ENCODE measurements at regions not wholly inside any gene's neighbourhood (a gene's known extent, or its start where the extent isn't known, plus 50 kb on each side); places are given as distances from the start of the nearest gene placed in this dataset.

- peak in 2 of 5 donors; percentile 1 to 7 for DNase-seq
- intact Hi-C loops (cut with DNase I), result no loop called here
- H3K4me3 ChIP-seq, result no peak overlapping the region
- no peak overlapping the region for H3K27ac ChIP-seq
- TF ChIP-seq EP300 (IDR thresholded peaks at IDR 0.05), result no peak
- no peak for TF ChIP-seq CTCF (IDR thresholded peaks at IDR 0.05)
- no peak for TF ChIP-seq POLR2A (IDR thresholded peaks at IDR 0.05)
- no peaks in the 10 kb centered on the region for H3K27me3 ChIP-seq
- no peaks in the 10 kb centered on the region for H3K9me3 ChIP-seq
- no peaks in the 10 kb centered on the region for H3K36me3 ChIP-seq
- 86 to 90% (median 88%) methylated on average over 20 of the region's 20 CpGs for WGBS, 3 donors
- no peaks in the 10 kb centered on the region for H3K4me1 ChIP-seq (ENCODE audit: insufficient read depth)
Observed at GRCh38 chr22:48431536-48432315, 1395.9 kb downstream of the BRD1 start.

DNA sequence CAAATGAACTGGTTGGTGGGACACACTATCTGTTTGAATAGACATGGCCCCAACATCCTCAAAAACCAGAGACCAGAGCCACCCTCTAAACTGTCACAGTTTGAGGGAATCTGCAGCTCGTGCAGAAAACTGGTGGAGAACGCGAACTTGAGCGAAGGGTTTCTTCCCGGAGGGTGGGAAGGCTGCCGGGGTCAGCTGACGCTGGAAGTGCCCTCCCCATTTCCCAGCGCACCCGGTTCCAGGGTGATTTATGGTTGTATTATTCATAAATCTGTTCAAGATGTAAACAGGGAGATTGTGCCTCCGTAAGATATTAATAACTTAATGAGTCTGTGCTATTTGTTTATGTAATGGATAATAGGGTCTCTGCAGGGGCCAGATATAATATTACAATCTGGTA, 1396.7 kb downstream of the BRD1 start:
- TF ChIP-seq EP300 (IDR thresholded peaks at IDR 0.05) (no peak), CTCF (IDR thresholded peaks at IDR 0.05) (no peak), POLR2A (IDR thresholded peaks at IDR 0.05) (no peak)
- Histone ChIP-seq H3K4me1 (ENCODE audit: insufficient read depth) (no peaks in the 10 kb centered on the region), H3K27ac (no peak overlapping the region), H3K4me3 (no peak overlapping the region), H3K36me3 (no peaks in the 10 kb centered on the region), H3K27me3 (no peaks in the 10 kb centered on the region), H3K9me3 (no peaks in the 10 kb centered on the region)
- intact Hi-C loops (cut with DNase I), result no loop called here
- 61 to 69% (median 66%) methylated on average over 10 of the region's 10 CpGs for WGBS, 3 donors
- peak in 2 of 5 donors; percentile 2 to 4 for DNase-seq

GRCh38 chr22:48429446-48430020, 1398.1 kb downstream of the BRD1 start:
- intact Hi-C loops (cut with DNase I), result no loop called here
- Histone ChIP-seq H3K4me1 (ENCODE audit: insufficient read depth) (no peaks in the 10 kb centered on the region), H3K4me3 (no peak overlapping the region), H3K9me3 (no peaks in the 10 kb centered on the region), H3K27ac (no peak overlapping the region), H3K36me3 (no peaks in the 10 kb centered on the region), H3K27me3 (no peaks in the 10 kb centered on the region)
- 90 to 91% (median 90%) methylated on average over 12 of the region's 12 CpGs for WGBS, 3 donors
- peak in 2 of 5 donors; percentile 2 to 7 for DNase-seq
- no peak for TF ChIP-seq EP300 (IDR thresholded peaks at IDR 0.05)
- TF ChIP-seq POLR2A (IDR thresholded peaks at IDR 0.05), result no peak
- TF ChIP-seq CTCF (IDR thresholded peaks at IDR 0.05), result no peak

DNA sequence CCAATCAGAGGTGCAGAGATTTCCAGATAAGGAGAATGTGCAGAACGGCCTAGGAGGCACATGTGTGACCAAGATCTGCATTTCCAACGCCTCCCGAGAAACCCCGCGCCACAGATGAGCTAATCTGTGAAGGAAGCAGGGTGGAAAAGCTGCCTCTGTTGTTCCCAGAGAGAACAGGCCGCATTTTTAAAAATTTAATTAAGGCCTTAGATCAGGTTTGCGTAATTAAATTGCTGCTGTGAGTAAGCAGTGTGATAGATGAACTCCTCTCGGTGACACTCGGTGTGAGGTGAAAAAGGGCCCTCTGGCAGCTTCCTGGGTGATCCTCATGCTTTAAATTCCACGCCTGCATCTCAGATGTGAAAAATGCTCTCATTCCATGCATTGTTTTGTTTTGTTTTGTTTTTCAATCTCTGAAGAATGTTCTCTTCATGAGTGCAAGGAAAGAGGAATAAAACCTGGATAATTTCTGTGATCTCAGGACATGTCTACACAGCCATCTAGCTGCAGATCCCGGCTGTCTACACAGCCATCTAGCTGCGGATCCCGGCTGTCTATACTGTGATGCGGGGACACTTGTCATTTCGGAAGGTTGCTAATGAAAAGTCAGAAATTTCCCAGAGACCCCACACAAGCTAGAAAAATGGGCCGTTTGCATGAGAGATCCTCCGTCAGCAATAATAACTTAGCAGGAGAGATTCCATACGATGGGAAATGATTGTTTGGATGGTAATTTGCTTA, 1398.9 kb downstream of the BRD1 start:
- TF ChIP-seq EP300 (IDR thresholded peaks at IDR 0.05) (no peak), POLR2A (IDR thresholded peaks at IDR 0.05) (no peak)
- no peaks in the 10 kb centered on the region for H3K36me3 ChIP-seq
- no peak for DNase-seq
- WGBS, 3 donors, result 38 to 56% (median 43%) methylated on average over 18 of the region's 18 CpGs
- H3K27ac ChIP-seq, result no peak overlapping the region
- intact Hi-C loops (cut with DNase I), result no loop called here
- no peak overlapping the region for H3K4me3 ChIP-seq
- no peaks in the 10 kb centered on the region for H3K9me3 ChIP-seq
- H3K4me1 ChIP-seq (ENCODE audit: insufficient read depth), result no peaks in the 10 kb centered on the region
- no peaks in the 10 kb centered on the region for H3K27me3 ChIP-seq
